HL-60/S4 treated with phorbol 12-myristate 13-acetate at 8.2 ng/mL for 4 days and 3 days (cell line): ENCODE measurements at regions not wholly inside any gene's neighbourhood (a gene's known extent, or its start where the extent isn't known, plus 50 kb on each side); places are given as distances from the start of the nearest gene placed in this dataset.
"Not testable (repeated sequence)": the region's sequence is repeated elsewhere in the genome, so short reads cannot be mapped to it uniquely, and the experiment has no call there.

Experiments used
- in situ Hi-C: fragments of 300-500 bp; cut with MboI; formaldehyde crosslinking; loops from 2 replicates; pipeline ENCODE4 v1.15.0; 2022; ENCODE audit warnings: low sequenced_read_pairs

GRCh38 chr6:147667082-147667481, 158.6 kb downstream of the SAMD5 start:
- in situ Hi-C loops: no loop called here

GRCh38 chr6:147674099-147674498, 165.6 kb downstream of the SAMD5 start:
- in situ Hi-C loops: no loop called here

DNA sequence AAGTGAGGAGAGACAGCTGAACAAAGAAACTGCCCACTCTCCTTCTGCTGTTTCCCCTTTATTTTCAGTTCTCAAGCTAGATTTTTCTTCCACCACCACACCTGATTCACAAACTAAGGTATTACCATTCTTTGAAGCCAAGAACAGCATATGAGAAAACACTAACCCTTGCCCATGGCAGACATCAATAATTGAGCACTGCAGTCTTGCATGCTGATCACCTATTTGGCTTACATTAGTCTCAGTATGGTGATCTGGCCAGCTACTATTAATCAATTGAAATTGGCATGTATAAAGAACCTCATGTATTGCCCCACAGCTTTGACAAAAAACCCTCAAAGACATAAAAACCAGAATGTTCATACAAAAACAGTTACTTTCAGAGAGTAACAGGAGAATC, 166.3 kb downstream of the SAMD5 start:
- in situ Hi-C loops: no loop called here

DNA sequence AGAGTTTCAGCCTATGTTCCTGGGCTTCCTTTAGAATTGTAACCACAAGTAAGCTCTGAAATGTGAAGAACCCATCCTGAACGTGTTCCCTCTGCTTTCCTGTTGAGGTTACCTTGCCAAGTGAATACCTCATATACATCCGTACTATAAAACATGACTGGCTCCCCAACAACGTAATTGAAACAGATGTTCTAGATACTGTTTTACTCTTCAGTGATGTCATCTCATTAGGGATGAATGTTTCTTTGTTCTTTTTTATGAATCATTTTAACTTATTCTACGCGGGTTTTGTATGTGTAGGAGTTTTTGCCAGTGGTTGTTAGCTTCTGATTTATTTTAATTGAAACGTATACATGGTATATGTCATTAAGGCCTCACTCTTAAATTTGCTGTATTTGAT, 166.8 kb downstream of the SAMD5 start:
- in situ Hi-C loops: no loop called here

GRCh38 chr6:147676495-147677199, 168.2 kb downstream of the SAMD5 start:
- in situ Hi-C loops: no loop called here

GRCh38 chr6:147677647-147678046, 169.2 kb downstream of the SAMD5 start:
- in situ Hi-C loops: no loop called here

DNA sequence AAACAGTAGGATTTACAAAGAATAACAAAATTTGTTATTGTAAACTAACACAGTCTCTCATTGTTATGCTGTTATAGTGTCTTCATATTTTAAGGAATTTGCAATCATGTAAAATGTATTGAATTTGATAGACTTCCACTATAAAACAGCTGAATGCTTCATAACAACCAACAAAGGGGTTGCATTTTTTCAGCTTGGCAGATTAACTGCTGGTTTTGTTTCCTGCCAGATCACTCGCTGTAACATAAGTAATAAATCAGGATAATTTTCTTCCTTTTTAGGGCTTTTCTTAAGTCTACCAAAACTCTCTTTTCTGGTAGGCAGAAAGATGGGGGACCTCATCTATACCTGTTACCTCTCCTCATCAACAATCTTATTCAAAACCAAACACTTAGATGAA, 169.8 kb downstream of the SAMD5 start:
- in situ Hi-C loops: no loop called here

GRCh38 chr6:147684906-147685305, 176.4 kb downstream of the SAMD5 start:
- in situ Hi-C loops: no loop called here

DNA sequence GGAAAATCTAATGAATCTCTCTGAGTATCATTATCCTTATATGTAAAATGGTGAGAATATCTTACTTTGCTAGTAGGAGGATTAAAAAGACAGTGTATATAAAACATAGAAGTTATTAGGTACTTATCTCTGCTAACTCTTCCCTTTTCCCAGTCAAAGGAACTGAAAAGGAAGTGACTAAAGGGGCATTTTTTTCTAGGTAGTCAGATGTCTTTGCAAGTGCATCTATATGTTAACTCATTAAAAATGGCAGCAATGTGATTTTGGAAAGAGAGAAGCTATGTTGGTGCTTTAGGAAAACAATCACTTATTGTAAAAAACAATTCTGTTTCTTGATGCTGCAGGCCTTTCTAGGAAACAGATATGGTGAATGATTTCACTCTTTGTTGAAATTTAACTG, 180.9 kb downstream of the SAMD5 start:
- in situ Hi-C loops: no loop called here

GRCh38 chr6:147691446-147691845, 183.0 kb downstream of the SAMD5 start:
- in situ Hi-C loops: no loop called here

DNA sequence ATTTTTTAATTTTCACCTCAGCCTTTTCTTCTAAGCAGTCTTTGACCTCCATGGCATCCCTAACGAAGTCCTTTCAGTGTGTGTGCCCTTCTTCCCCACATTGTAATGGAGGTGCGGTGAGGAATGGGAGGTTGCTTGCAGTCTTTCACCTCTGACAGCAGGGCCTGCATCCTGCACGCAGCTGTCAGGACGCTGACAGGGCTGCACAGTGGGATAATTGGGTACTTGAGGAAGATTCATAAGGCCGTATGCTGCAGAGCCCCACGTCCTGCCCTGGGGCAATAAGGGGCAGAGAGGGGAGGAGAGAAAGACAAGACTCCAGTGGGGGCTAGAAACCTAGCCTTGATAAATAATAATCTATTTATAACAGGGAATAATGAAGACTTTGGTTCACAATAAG, 184.7 kb downstream of the SAMD5 start:
- in situ Hi-C loops: no loop called here

- in situ Hi-C loops: not testable (repeated sequence)
These were observed 186.1 kb downstream of the SAMD5 start for GRCh38 chr6:147694556-147694955.

GRCh38 chr6:147695819-147696218, 187.3 kb downstream of the SAMD5 start:
- in situ Hi-C loops: no loop called here

- in situ Hi-C loops: no loop called here
These were observed 190.7 kb downstream of the SAMD5 start for GRCh38 chr6:147699140-147699539.

DNA sequence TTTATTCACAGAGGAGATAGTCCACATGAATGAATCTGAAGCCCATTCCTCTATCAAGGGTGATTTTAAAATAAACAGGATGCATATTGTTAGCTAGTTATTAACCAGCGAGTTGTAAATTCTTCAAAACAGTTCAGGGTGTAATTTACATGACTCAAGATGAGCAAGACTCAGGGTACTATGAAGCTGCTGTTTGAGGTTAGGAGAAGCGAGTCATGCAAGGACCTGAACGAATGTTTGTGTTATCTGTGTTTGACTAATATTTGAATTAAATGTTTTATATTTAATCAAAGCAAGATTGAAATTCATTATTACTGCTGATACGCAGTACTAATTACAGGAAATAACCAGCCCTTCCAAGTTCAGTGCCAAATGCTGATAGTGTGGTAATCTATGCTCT, 191.1 kb downstream of the SAMD5 start:
- in situ Hi-C loops: no loop called here

DNA sequence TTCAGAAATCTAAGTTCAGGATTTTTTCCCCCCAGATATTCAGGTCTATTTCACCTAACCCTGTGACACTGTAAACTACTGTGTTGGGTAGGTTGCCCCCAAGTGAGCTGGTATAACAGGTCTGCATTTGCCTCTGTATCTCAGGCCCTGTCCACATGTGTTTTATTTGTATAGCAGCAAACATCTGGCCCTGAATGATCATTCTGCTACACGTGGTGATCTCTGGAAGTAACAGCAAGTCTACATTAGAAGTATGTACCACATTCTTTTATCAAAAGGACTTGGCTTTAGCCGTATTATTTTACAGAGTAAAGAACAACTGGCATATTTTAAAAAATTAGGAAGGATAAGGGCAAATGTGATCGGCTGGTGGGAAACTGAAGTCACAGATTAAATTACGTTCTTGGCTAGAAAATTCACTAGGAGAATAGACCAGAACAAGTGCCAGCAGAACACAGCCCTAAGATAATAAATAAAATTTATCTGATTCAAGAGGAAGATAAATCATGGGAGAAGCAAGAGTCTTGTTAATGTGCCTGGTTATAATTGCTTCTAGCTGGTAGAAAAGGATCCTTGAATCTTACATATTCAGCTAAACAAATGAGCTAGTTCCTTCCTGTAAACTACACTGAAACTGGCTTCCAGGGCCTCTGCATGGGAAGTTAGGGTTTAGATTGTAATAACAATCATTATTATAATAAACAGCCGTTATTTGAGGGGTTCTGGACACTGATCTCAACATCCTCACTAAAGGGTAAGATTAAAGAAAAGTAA, 192.1 kb downstream of the SAMD5 start:
- in situ Hi-C loops: no loop called here

GRCh38 chr6:147704691-147705090, 196.2 kb downstream of the SAMD5 start:
- in situ Hi-C loops: no loop called here

- in situ Hi-C loops: no loop called here
These were observed 199.0 kb downstream of the SAMD5 start for GRCh38 chr6:147707524-147707923.

DNA sequence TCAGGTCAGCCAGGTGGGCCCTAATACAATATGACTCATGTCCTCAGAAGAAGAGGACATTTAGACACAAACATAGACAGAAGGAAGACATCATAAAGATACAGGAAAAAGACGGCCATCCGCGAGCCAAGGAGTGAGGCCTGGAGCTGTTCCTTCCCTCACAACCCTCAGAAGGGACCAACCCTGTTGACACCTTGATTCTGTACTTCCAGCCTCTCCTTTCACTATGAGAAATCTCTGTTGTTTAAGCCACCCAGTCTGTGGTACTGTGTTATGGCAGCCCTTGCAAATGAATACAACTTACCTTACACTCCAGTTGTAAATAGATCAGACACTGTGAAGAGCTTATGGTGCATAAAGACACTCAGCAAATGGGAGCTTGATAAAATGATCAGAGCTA, 199.7 kb downstream of the SAMD5 start:
- in situ Hi-C loops: no loop called here

DNA sequence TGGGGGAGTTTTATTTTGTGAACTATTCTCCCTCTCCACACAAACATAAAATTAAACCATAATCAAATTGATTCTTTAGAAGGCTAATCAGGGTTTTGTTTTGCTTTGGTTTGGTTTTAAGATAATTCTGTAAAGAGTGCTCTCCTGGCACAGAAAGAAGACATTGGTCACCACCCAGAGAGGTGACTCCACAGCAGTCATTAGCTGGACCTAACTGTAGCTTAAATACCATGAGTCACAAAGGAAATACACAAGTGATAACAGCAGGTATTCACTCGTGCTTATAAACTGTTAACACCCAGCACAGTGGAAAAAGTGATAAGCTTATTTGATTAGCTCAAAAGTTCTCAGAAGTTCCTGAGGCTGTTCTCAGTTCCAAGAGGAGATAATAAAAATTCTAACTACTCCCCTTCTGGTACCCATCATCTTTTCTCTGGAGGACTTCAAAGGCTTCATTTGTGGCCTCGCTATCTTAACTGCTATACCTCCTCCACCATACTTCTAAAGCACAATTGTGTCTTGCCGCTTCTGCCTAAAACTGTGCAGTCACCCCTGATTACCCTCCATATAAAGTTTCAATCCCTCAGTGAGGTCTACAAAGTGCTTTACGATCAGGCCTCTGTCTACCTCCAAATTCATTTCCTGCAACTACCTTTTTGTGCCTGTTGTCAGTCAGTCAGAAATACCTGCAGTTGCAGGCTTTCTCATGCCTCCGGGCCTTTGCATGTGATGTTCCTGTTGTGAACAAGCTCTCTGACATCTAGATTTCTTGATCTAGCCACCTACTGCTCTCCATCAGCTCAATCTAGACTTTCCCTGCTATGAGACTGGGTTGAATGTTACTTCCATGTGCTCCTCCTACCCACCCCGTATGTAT, 201.1 kb downstream of the SAMD5 start:
- in situ Hi-C loops: no loop called here

DNA sequence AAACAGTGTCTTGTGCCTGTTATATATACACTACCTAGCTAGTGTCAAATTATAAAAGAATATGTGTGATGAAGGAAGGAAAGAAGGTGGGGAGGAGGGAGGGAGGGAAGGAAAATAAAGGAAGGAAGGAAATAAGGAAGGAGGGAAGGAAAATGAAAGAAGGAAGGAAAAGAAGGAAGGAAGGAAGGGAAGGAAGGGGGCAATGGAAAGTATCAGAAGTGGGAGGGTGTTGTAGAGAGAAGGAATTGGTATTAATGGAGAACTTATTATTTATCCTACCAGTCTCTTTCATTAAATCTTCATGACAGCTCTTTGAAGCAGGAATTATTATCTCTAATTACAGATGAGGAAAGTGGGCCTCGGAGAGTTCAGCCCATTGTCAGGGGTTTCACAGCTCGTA, 202.4 kb downstream of the SAMD5 start:
- in situ Hi-C loops: no loop called here

GRCh38 chr6:147711476-147711875, 203.0 kb downstream of the SAMD5 start:
- in situ Hi-C loops: no loop called here
